ENCODE measurements at regions not wholly inside any gene's neighbourhood (a gene's known extent, or its start where the extent isn't known, plus 50 kb on each side); places are given as distances from the start of the nearest gene placed in this dataset.

GRCh38 chr1:195590649-195591048 lies 1017.6 kb downstream of the KCNT2 start:
- H3K27ac ChIP-seq (ENCODE audit: low read depth, low read length, severe bottlenecking), result no peak overlapping the region
- no peaks in the 10 kb centered on the region for H3K9me3 ChIP-seq (ENCODE audit: control insufficient read depth, low read length)
- no peaks in the 10 kb centered on the region for H3K36me3 ChIP-seq (ENCODE audit: control insufficient read depth, insufficient read depth, low read length)
- no peak overlapping the region for H3K4me3 ChIP-seq (ENCODE audit: extremely low read depth, insufficient read depth, low read length, poor library complexity, severe bottlenecking)
- H3K4me1 ChIP-seq (ENCODE audit: control insufficient read depth, insufficient read depth, low read length, poor library complexity, severe bottlenecking), result no peaks in the 10 kb centered on the region
- 100% methylated on average over 1 of the region's 3 CpGs; no CpG with 5 or more reads in 1 of the 2 experiments for WGBS, 2 experiments (ENCODE audit: insufficient coverage in 2 of 2)

GRCh38 chr1:195584870-195585624 lies 1023.2 kb downstream of the KCNT2 start:
- Histone ChIP-seq H3K27ac (ENCODE audit: low read depth, low read length, severe bottlenecking) (no peak overlapping the region), H3K4me3 (ENCODE audit: extremely low read depth, insufficient read depth, low read length, poor library complexity, severe bottlenecking) (no peak overlapping the region), H3K4me1 (ENCODE audit: control insufficient read depth, insufficient read depth, low read length, poor library complexity, severe bottlenecking) (peaks cover 3% of the 10 kb centered on the region), H3K9me3 (ENCODE audit: control insufficient read depth, low read length) (no peaks in the 10 kb centered on the region), H3K36me3 (ENCODE audit: control insufficient read depth, insufficient read depth, low read length) (no peaks in the 10 kb centered on the region)
- WGBS, 2 experiments (ENCODE audit: insufficient coverage in 2 of 2), result 93 to 100% methylated on average over 1 to 2 of the region's 2 CpGs

GRCh38 chr1:195580988-195581387 lies 1027.3 kb downstream of the KCNT2 start:
- Histone ChIP-seq H3K9me3 (ENCODE audit: control insufficient read depth, low read length) (no peaks in the 10 kb centered on the region), H3K36me3 (ENCODE audit: control insufficient read depth, insufficient read depth, low read length) (no peaks in the 10 kb centered on the region), H3K4me1 (ENCODE audit: control insufficient read depth, insufficient read depth, low read length, poor library complexity, severe bottlenecking) (peaks cover 3% of the 10 kb centered on the region), H3K27ac (ENCODE audit: low read depth, low read length, severe bottlenecking) (no peak overlapping the region), H3K4me3 (ENCODE audit: extremely low read depth, insufficient read depth, low read length, poor library complexity, severe bottlenecking) (no peak overlapping the region)
- WGBS, 2 experiments (ENCODE audit: insufficient coverage in 2 of 2), result no CpG with 5 or more reads among the region's 2 CpGs

GRCh38 chr1:195577748-195578147 lies 1030.5 kb downstream of the KCNT2 start:
- 82 to 83% methylated on average over 1 to 2 of the region's 2 CpGs for WGBS, 2 experiments (ENCODE audit: insufficient coverage in 2 of 2)

GRCh38 chr1:195576641-195577040 lies 1031.6 kb downstream of the KCNT2 start:
- no peaks in the 10 kb centered on the region for H3K36me3 ChIP-seq (ENCODE audit: control insufficient read depth, insufficient read depth, low read length)
- no peaks in the 10 kb centered on the region for H3K4me1 ChIP-seq (ENCODE audit: control insufficient read depth, insufficient read depth, low read length, poor library complexity, severe bottlenecking)
- H3K4me3 ChIP-seq (ENCODE audit: extremely low read depth, insufficient read depth, low read length, poor library complexity, severe bottlenecking), result no peak overlapping the region
- H3K27ac ChIP-seq (ENCODE audit: low read depth, low read length, severe bottlenecking), result no peak overlapping the region
- no peaks in the 10 kb centered on the region for H3K9me3 ChIP-seq (ENCODE audit: control insufficient read depth, low read length)

More at GRCh38 chr1:195577748-195578147, 1030.5 kb downstream of the KCNT2 start:
- no peaks in the 10 kb centered on the region for H3K9me3 ChIP-seq (ENCODE audit: control insufficient read depth, low read length)
- no peak overlapping the region for H3K4me3 ChIP-seq (ENCODE audit: extremely low read depth, insufficient read depth, low read length, poor library complexity, severe bottlenecking)
- H3K36me3 ChIP-seq (ENCODE audit: control insufficient read depth, insufficient read depth, low read length), result no peaks in the 10 kb centered on the region
- no peaks in the 10 kb centered on the region for H3K4me1 ChIP-seq (ENCODE audit: control insufficient read depth, insufficient read depth, low read length, poor library complexity, severe bottlenecking)
- H3K27ac ChIP-seq (ENCODE audit: low read depth, low read length, severe bottlenecking), result no peak overlapping the region

- Histone ChIP-seq H3K4me1 (ENCODE audit: control insufficient read depth, insufficient read depth, low read length, poor library complexity, severe bottlenecking) (no peaks in the 10 kb centered on the region), H3K9me3 (ENCODE audit: control insufficient read depth, low read length) (no peaks in the 10 kb centered on the region), H3K4me3 (ENCODE audit: extremely low read depth, insufficient read depth, low read length, poor library complexity, severe bottlenecking) (no peak overlapping the region), H3K27ac (ENCODE audit: low read depth, low read length, severe bottlenecking) (no peak overlapping the region), H3K36me3 (ENCODE audit: control insufficient read depth, insufficient read depth, low read length) (no peaks in the 10 kb centered on the region)
These were observed 1033.7 kb downstream of the KCNT2 start for GRCh38 chr1:195574511-195574910.

- no peaks in the 10 kb centered on the region for H3K9me3 ChIP-seq (ENCODE audit: control insufficient read depth, low read length)
- H3K36me3 ChIP-seq (ENCODE audit: control insufficient read depth, insufficient read depth, low read length), result no peaks in the 10 kb centered on the region
- no peaks in the 10 kb centered on the region for H3K4me1 ChIP-seq (ENCODE audit: control insufficient read depth, insufficient read depth, low read length, poor library complexity, severe bottlenecking)
- H3K27ac ChIP-seq (ENCODE audit: low read depth, low read length, severe bottlenecking), result no peak overlapping the region
- 80% methylated on average over 2 of the region's 3 CpGs; no CpG with 5 or more reads in 1 of the 2 experiments for WGBS, 2 experiments (ENCODE audit: insufficient coverage in 2 of 2)
- H3K4me3 ChIP-seq (ENCODE audit: extremely low read depth, insufficient read depth, low read length, poor library complexity, severe bottlenecking), result no peak overlapping the region
These were observed 1038.3 kb downstream of the KCNT2 start for GRCh38 chr1:195569934-195570333.

- Histone ChIP-seq H3K4me1 (ENCODE audit: control insufficient read depth, insufficient read depth, low read length, poor library complexity, severe bottlenecking) (no peaks in the 10 kb centered on the region), H3K4me3 (ENCODE audit: extremely low read depth, insufficient read depth, low read length, poor library complexity, severe bottlenecking) (no peak overlapping the region), H3K36me3 (ENCODE audit: control insufficient read depth, insufficient read depth, low read length) (no peaks in the 10 kb centered on the region), H3K27ac (ENCODE audit: low read depth, low read length, severe bottlenecking) (no peak overlapping the region), H3K9me3 (ENCODE audit: control insufficient read depth, low read length) (no peaks in the 10 kb centered on the region)
These were observed 1039.9 kb downstream of the KCNT2 start for GRCh38 chr1:195568389-195568788.

GRCh38 chr1:195562074-195562473 lies 1046.2 kb downstream of the KCNT2 start:
- Histone ChIP-seq H3K4me1 (ENCODE audit: control insufficient read depth, insufficient read depth, low read length, poor library complexity, severe bottlenecking) (no peaks in the 10 kb centered on the region), H3K4me3 (ENCODE audit: extremely low read depth, insufficient read depth, low read length, poor library complexity, severe bottlenecking) (no peak overlapping the region), H3K27ac (ENCODE audit: low read depth, low read length, severe bottlenecking) (no peak overlapping the region), H3K9me3 (ENCODE audit: control insufficient read depth, low read length) (no peaks in the 10 kb centered on the region), H3K36me3 (ENCODE audit: control insufficient read depth, insufficient read depth, low read length) (no peaks in the 10 kb centered on the region)
- 83% methylated on average over 2 of the region's 2 CpGs; no CpG with 5 or more reads in 1 of the 2 experiments for WGBS, 2 experiments (ENCODE audit: insufficient coverage in 2 of 2)

GRCh38 chr1:195550071-195550862 lies 1058.0 kb downstream of the KCNT2 start:
- no peaks in the 10 kb centered on the region for H3K36me3 ChIP-seq (ENCODE audit: control insufficient read depth, insufficient read depth, low read length)
- no peaks in the 10 kb centered on the region for H3K9me3 ChIP-seq (ENCODE audit: control insufficient read depth, low read length)
- H3K4me1 ChIP-seq (ENCODE audit: control insufficient read depth, insufficient read depth, low read length, poor library complexity, severe bottlenecking), result no peaks in the 10 kb centered on the region
- H3K27ac ChIP-seq (ENCODE audit: low read depth, low read length, severe bottlenecking), result no peak overlapping the region
- no peak overlapping the region for H3K4me3 ChIP-seq (ENCODE audit: extremely low read depth, insufficient read depth, low read length, poor library complexity, severe bottlenecking)
- 88 to 95% methylated on average over 2 of the region's 5 CpGs for WGBS, 2 experiments (ENCODE audit: insufficient coverage in 2 of 2)

- H3K4me1 ChIP-seq (ENCODE audit: control insufficient read depth, insufficient read depth, low read length, poor library complexity, severe bottlenecking), result no peaks in the 10 kb centered on the region
- 57% methylated on average over 1 of the region's 2 CpGs; no CpG with 5 or more reads in 1 of the 2 experiments for WGBS, 2 experiments (ENCODE audit: insufficient coverage in 2 of 2)
- H3K36me3 ChIP-seq (ENCODE audit: control insufficient read depth, insufficient read depth, low read length), result no peaks in the 10 kb centered on the region
- no peak overlapping the region for H3K4me3 ChIP-seq (ENCODE audit: extremely low read depth, insufficient read depth, low read length, poor library complexity, severe bottlenecking)
- H3K27ac ChIP-seq (ENCODE audit: low read depth, low read length, severe bottlenecking), result no peak overlapping the region
- H3K9me3 ChIP-seq (ENCODE audit: control insufficient read depth, low read length), result no peaks in the 10 kb centered on the region
These were observed 1077.3 kb downstream of the KCNT2 start for GRCh38 chr1:195530961-195531360.
